ENCODE measurements at regions not wholly inside any gene's neighbourhood (a gene's known extent, or its start where the extent isn't known, plus 50 kb on each side); places are given as distances from the start of the nearest gene placed in this dataset.

- H3K36me3 ChIP-seq (ENCODE audit: low read depth), result no peaks in the 10 kb centered on the region
- H3K9me3 ChIP-seq, result peaks cover 30% of the 10 kb centered on the region
- no peak overlapping the region for H3K4me3 ChIP-seq
- DNase-seq, result no peak
- no peak for ATAC-seq
- no peak for TF ChIP-seq CTCF (IDR thresholded peaks at IDR 0.05)
- no peaks in the 10 kb centered on the region for H3K4me1 ChIP-seq (ENCODE audit: low read depth)
- intact Hi-C loops (cut with DNase I, micrococcal nuclease), result no loop called here
These were observed 85.2 kb upstream of the PRMT8 start for GRCh38 chr12:3405821-3406220.

GRCh38 chr12:3407723-3408122 is 83.3 kb upstream of the PRMT8 start:
- no peak overlapping the region for H3K4me3 ChIP-seq
- H3K4me1 ChIP-seq (ENCODE audit: low read depth), result no peaks in the 10 kb centered on the region
- H3K9me3 ChIP-seq, result peaks cover 30% of the 10 kb centered on the region
- H3K36me3 ChIP-seq (ENCODE audit: low read depth), result no peaks in the 10 kb centered on the region
- intact Hi-C loops (cut with DNase I, micrococcal nuclease), result no loop called here
- TF ChIP-seq CTCF (IDR thresholded peaks at IDR 0.05), result no peak
- no peak for DNase-seq
- no peak for ATAC-seq

GRCh38 chr12:3409662-3410061 is 81.3 kb upstream of the PRMT8 start:
- Histone ChIP-seq H3K9me3 (peaks cover 30% of the 10 kb centered on the region), H3K4me3 (no peak overlapping the region), H3K4me1 (ENCODE audit: low read depth) (no peaks in the 10 kb centered on the region), H3K36me3 (ENCODE audit: low read depth) (no peaks in the 10 kb centered on the region)
- TF ChIP-seq CTCF (IDR thresholded peaks at IDR 0.05), result no peak
- ATAC-seq, result no peak
- no peak for DNase-seq
- intact Hi-C loops (cut with DNase I, micrococcal nuclease), result no loop called here

GRCh38 chr12:3416159-3416558 is 74.8 kb upstream of the PRMT8 start:
- ATAC-seq (no peak), DNase-seq (no peak)
- intact Hi-C loops (cut with DNase I, micrococcal nuclease), result no loop called here
- Histone ChIP-seq H3K4me1 (ENCODE audit: low read depth) (no peaks in the 10 kb centered on the region), H3K4me3 (no peak overlapping the region), H3K36me3 (ENCODE audit: low read depth) (no peaks in the 10 kb centered on the region), H3K9me3 (no peaks in the 10 kb centered on the region)
- no peak for TF ChIP-seq CTCF (IDR thresholded peaks at IDR 0.05)

- Histone ChIP-seq H3K36me3 (ENCODE audit: low read depth) (no peaks in the 10 kb centered on the region), H3K4me3 (no peak overlapping the region), H3K4me1 (ENCODE audit: low read depth) (no peaks in the 10 kb centered on the region), H3K9me3 (no peaks in the 10 kb centered on the region)
- ATAC-seq, result no peak
- TF ChIP-seq CTCF (IDR thresholded peaks at IDR 0.05), result no peak
- intact Hi-C loops (cut with DNase I, micrococcal nuclease), result no loop called here
- DNase-seq, result no peak
These were observed 74.3 kb upstream of the PRMT8 start for GRCh38 chr12:3416670-3417069.

- no peaks in the 10 kb centered on the region for H3K4me1 ChIP-seq (ENCODE audit: low read depth)
- no peak for TF ChIP-seq CTCF (IDR thresholded peaks at IDR 0.05)
- no peaks in the 10 kb centered on the region for H3K9me3 ChIP-seq
- DNase-seq (no peak), ATAC-seq (no peak)
- intact Hi-C loops (cut with DNase I, micrococcal nuclease), result no loop called here
- no peak overlapping the region for H3K4me3 ChIP-seq
- no peaks in the 10 kb centered on the region for H3K36me3 ChIP-seq (ENCODE audit: low read depth)
These were observed 73.9 kb upstream of the PRMT8 start for GRCh38 chr12:3417113-3417512.

Data from mucosa of descending colon (tissue), 3 donors.